Skin epidermis (tissue), 12 donors: ENCODE measurements at regions not wholly inside any gene's neighbourhood (a gene's known extent, or its start where the extent isn't known, plus 50 kb on each side); places are given as distances from the start of the nearest gene placed in this dataset.

ENCODE experiments used
- H3K27ac ChIP-seq, 21 experiments: fragments of 200-600 bp; sonication (generic) in 11 of 21; one replicate each; pipeline ENCODE4 v1.5.0; 2020; ENCODE audit warnings: mild to moderate bottlenecking in 3 of 21, inconsistent platforms in 2 of 21, moderate library complexity in 2 of 21
- H3K4me3 ChIP-seq, 7 experiments: fragments of 200-600 bp; sonication (generic) in 2 of 7; one replicate each; pipeline ENCODE4 v1.5.0; 2020; ENCODE audit warnings: inconsistent platforms in 2 of 7, mild to moderate bottlenecking in 2 of 7, moderate library complexity in 1 of 7

GRCh38 chr6:145315982-145316600 is 419.2 kb downstream of the EPM2A start:
- no peak overlapping the region for H3K27ac ChIP-seq
- no peak overlapping the region for H3K4me3 ChIP-seq

GRCh38 chr6:145318952-145319351 is 416.4 kb downstream of the EPM2A start:
- no peak overlapping the region for H3K27ac ChIP-seq

GRCh38 chr6:145319605-145320004 is 415.7 kb downstream of the EPM2A start:
- H3K4me3 ChIP-seq, result no peak overlapping the region
- no peak overlapping the region for H3K27ac ChIP-seq

More at GRCh38 chr6:145318952-145319351, 416.4 kb downstream of the EPM2A start:
- no peak overlapping the region for H3K4me3 ChIP-seq

- H3K27ac ChIP-seq, result no peak overlapping the region
- no peak overlapping the region for H3K4me3 ChIP-seq
These were observed 411.7 kb downstream of the EPM2A start for GRCh38 chr6:145323646-145324045.

- Histone ChIP-seq H3K4me3 (no peak overlapping the region), H3K27ac (no peak overlapping the region)
These were observed 407.7 kb downstream of the EPM2A start for GRCh38 chr6:145327586-145327985.

GRCh38 chr6:145329257-145329656 is 406.1 kb downstream of the EPM2A start:
- Histone ChIP-seq H3K4me3 (no peak overlapping the region), H3K27ac (no peak overlapping the region)

- no peak overlapping the region for H3K4me3 ChIP-seq
- H3K27ac ChIP-seq, result no peak overlapping the region
These were observed 404.3 kb downstream of the EPM2A start for GRCh38 chr6:145331066-145331465.

- H3K4me3 ChIP-seq, result no peak overlapping the region
These were observed 403.3 kb downstream of the EPM2A start for GRCh38 chr6:145332011-145332410.

GRCh38 chr6:145336119-145336518 is 399.2 kb downstream of the EPM2A start:
- Histone ChIP-seq H3K27ac (no peak overlapping the region), H3K4me3 (no peak overlapping the region)

More at GRCh38 chr6:145332011-145332410, 403.3 kb downstream of the EPM2A start:
- H3K27ac ChIP-seq, result no peak overlapping the region

GRCh38 chr6:145339089-145339488 is 396.2 kb downstream of the EPM2A start:
- Histone ChIP-seq H3K27ac (no peak overlapping the region), H3K4me3 (no peak overlapping the region)

GRCh38 chr6:145340256-145340655 is 395.1 kb downstream of the EPM2A start:
- H3K27ac ChIP-seq, result no peak overlapping the region
- no peak overlapping the region for H3K4me3 ChIP-seq

- Histone ChIP-seq H3K27ac (no peak overlapping the region), H3K4me3 (no peak overlapping the region)
These were observed 390.2 kb downstream of the EPM2A start for GRCh38 chr6:145345094-145345493.

GRCh38 chr6:145347216-145347615 is 388.1 kb downstream of the EPM2A start:
- H3K4me3 ChIP-seq, result no peak overlapping the region
- H3K27ac ChIP-seq, result no peak overlapping the region

GRCh38 chr6:145349950-145350510 is 385.3 kb downstream of the EPM2A start:
- H3K4me3 ChIP-seq, result no peak overlapping the region

GRCh38 chr6:145350928-145351327 is 384.4 kb downstream of the EPM2A start:
- H3K4me3 ChIP-seq, result no peak overlapping the region
- H3K27ac ChIP-seq, result no peak overlapping the region

More at GRCh38 chr6:145349950-145350510, 385.3 kb downstream of the EPM2A start:
- H3K27ac ChIP-seq, result no peak overlapping the region

- Histone ChIP-seq H3K27ac (no peak overlapping the region), H3K4me3 (no peak overlapping the region)
These were observed 382.8 kb downstream of the EPM2A start for GRCh38 chr6:145352382-145353080.

- H3K27ac ChIP-seq, result no peak overlapping the region
- no peak overlapping the region for H3K4me3 ChIP-seq
These were observed 374.5 kb downstream of the EPM2A start for GRCh38 chr6:145360865-145361264.

- Histone ChIP-seq H3K27ac (no peak overlapping the region), H3K4me3 (no peak overlapping the region)
These were observed 368.2 kb downstream of the EPM2A start for GRCh38 chr6:145367149-145367548.

- H3K4me3 ChIP-seq, result no peak overlapping the region
- H3K27ac ChIP-seq, result no peak overlapping the region
These were observed 367.2 kb downstream of the EPM2A start for GRCh38 chr6:145368075-145368474.

GRCh38 chr6:145370559-145370958 is 364.8 kb downstream of the EPM2A start:
- Histone ChIP-seq H3K27ac (no peak overlapping the region), H3K4me3 (no peak overlapping the region)

- no peak overlapping the region for H3K27ac ChIP-seq
- H3K4me3 ChIP-seq, result no peak overlapping the region
These were observed 362.6 kb downstream of the EPM2A start for GRCh38 chr6:145372671-145373151.
